ENCODE measurements at regions not wholly inside any gene's neighbourhood (a gene's known extent, or its start where the extent isn't known, plus 50 kb on each side); places are given as distances from the start of the nearest gene placed in this dataset.

DNA sequence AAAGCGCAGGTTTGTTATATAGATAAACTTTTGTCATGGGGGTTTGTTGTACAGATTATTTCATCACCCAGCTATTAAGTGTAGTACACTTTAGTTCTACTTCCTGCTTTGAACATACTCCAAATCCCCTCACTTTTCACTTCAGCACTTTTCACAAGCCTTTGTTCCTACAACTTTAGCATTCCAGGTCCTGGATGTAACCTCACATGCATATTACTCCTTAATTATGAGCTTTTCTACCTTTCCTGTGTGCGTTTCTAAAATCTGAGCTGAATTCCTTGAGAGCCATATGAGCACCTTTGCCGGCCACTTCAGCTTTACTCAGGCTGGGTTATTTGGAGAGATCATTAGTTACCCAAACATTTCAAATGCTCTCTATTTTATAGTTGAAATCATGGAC lies 179.2 kb upstream of the TNFAIP3 start:
- FAIRE-seq (no peak), ATAC-seq (no peak), DNase-seq (ENCODE audit: low read depth in 1 of 2, low spot score in 1 of 2) (no peak)
- no peak overlapping the region for H3K27ac ChIP-seq
- WGBS (ENCODE audit: missing lambda C conversion rate), result 82% methylated on average over 3 of the region's 3 CpGs
- TF ChIP-seq E2F6 (IDR thresholded peaks at IDR 0.05; ENCODE audit: borderline replicate concordance, low read depth), result no peak
- TF ChIP-seq NPAS2 (CRISPR knock-in tag; IDR thresholded peaks at IDR 0.05; ENCODE audit: borderline replicate concordance), result no peak
- TF ChIP-seq HDAC2 (IDR thresholded peaks at IDR 0.05), result no peak
- TF ChIP-seq FOXS1 (CRISPR knock-in tag; IDR thresholded peaks at IDR 0.05), result no peak
- no peak for TF ChIP-seq RARB (CRISPR knock-in tag; IDR thresholded peaks at IDR 0.05)
- TF ChIP-seq CHD2 (IDR thresholded peaks at IDR 0.05; ENCODE audit: low read length, partially characterized antibody), result no peak
- peaks cover 7% of the 10 kb centered on the region; the same call in 2 of the 3 replicates for H3K4me1 ChIP-seq
- no peak overlapping the region for H3K4me2 ChIP-seq
- H3K4me3 ChIP-seq, result no peak overlapping the region
- no peaks in the 10 kb centered on the region for H3K9me3 ChIP-seq
- ChIA-PET POLR2A (no interaction called here), CTCF (interaction anchor here (1.7 to 4.8 kb wide), 2 partner anchors 10 to 12 kb away, joined by 4 to 15 read pairs; no protein-coding TSS in a partner anchor)

GRCh38 chr6:137688230-137688971 lies 178.7 kb upstream of the TNFAIP3 start:
- no peak for TF ChIP-seq RAD21 (conservative IDR thresholded peaks at IDR 0.05 in 1 of 2, IDR thresholded peaks at IDR 0.05 in 1 of 2)
- no peak for TF ChIP-seq MAFK (IDR thresholded peaks at IDR 0.05; ENCODE audit: partially characterized antibody)
- TF ChIP-seq EP300 (IDR thresholded peaks at IDR 0.05), result no peak
- TF ChIP-seq EHMT2 (IDR thresholded peaks at IDR 0.05; ENCODE audit: low read depth), result no peak
- TF ChIP-seq CHD4 (IDR thresholded peaks at IDR 0.05; ENCODE audit: borderline replicate concordance), result no peak
- no peak for TF ChIP-seq ZSCAN20 (CRISPR knock-in tag; IDR thresholded peaks at IDR 0.05)
- no peak for TF ChIP-seq HDAC2 (IDR thresholded peaks at IDR 0.05)
- TF ChIP-seq PBX3 (IDR thresholded peaks at IDR 0.05), result no peak
- TF ChIP-seq, protein P1, sequence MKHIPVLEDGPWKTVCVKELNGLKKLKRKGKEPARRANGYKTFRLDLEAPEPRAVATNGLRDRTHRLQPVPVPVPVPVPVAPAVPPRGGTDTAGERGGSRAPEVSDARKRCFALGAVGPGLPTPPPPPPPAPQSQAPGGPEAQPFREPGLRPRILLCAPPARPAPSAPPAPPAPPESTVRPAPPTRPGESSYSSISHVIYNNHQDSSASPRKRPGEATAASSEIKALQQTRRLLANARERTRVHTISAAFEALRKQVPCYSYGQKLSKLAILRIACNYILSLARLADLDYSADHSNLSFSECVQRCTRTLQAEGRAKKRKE (CRISPR knock-in tag; IDR thresholded peaks at IDR 0.05; ENCODE audit: low read depth), result no peak
- no peak for TF ChIP-seq HOXA7 (CRISPR knock-in tag; IDR thresholded peaks at IDR 0.05)
- TF ChIP-seq FOSB (CRISPR knock-in tag; IDR thresholded peaks at IDR 0.05), result no peak
- no peak for TF ChIP-seq TP53 (CRISPR knock-in tag; IDR thresholded peaks at IDR 0.05)
- TF ChIP-seq HOXB5 (CRISPR knock-in tag; IDR thresholded peaks at IDR 0.05), result no peak
- no peak for TF ChIP-seq CTCF (IDR thresholded peaks at IDR 0.05)
- ChIA-PET CTCF (interaction anchor here (1.7 to 4.8 kb wide), 2 partner anchors 9 to 11 kb away, joined by 4 to 15 read pairs; no protein-coding TSS in a partner anchor), POLR2A (no interaction called here)
- FAIRE-seq (no peak), ATAC-seq (no peak), DNase-seq (ENCODE audit: low read depth in 1 of 2, low spot score in 1 of 2) (no peak)
- peaks cover 7% of the 10 kb centered on the region; the same call in 2 of the 3 replicates for H3K4me1 ChIP-seq
- H3K9me3 ChIP-seq, result no peaks in the 10 kb centered on the region
- H3K4me2 ChIP-seq, result no peak overlapping the region
- no peak overlapping the region for H3K4me3 ChIP-seq
- H3K27ac ChIP-seq, result no peak overlapping the region

Data from A549 (cell line).